ENCODE measurements at regions not wholly inside any gene's neighbourhood (a gene's known extent, or its start where the extent isn't known, plus 50 kb on each side); places are given as distances from the start of the nearest gene placed in this dataset.
A peak's percentile ranks its signal among the peaks of the same experiment; 100 is the strongest.
"Not testable (repeated sequence)": the region's sequence is repeated elsewhere in the genome, so short reads cannot be mapped to it uniquely, and the experiment has no call there.

- DNase-seq: no peak
Measured at GRCh38 chr1:240722788-240723187, 110.8 kb upstream of the GREM2 start.

DNA sequence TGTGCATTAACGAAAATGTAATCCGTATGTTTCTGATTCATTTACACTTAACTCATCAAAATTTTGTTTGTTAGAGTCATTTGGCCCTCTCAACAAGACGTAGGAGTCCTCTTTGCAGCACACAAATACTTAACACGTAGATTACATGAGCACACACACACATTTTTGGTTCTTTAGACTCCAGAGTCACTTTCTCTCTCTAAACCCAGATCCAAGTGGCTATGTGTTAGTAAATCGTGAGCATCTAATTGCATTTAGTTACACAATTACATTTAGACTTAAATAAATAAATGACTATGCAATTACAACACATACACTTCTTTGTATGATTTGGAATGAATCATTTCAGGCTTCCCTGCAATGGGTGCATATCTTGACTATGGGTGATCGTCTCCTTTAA lies 109.0 kb upstream of the GREM2 start:
- DNase-seq: no peak

- DNase-seq: no peak
Measured at GRCh38 chr1:240719953-240720700, 108.2 kb upstream of the GREM2 start.

DNA sequence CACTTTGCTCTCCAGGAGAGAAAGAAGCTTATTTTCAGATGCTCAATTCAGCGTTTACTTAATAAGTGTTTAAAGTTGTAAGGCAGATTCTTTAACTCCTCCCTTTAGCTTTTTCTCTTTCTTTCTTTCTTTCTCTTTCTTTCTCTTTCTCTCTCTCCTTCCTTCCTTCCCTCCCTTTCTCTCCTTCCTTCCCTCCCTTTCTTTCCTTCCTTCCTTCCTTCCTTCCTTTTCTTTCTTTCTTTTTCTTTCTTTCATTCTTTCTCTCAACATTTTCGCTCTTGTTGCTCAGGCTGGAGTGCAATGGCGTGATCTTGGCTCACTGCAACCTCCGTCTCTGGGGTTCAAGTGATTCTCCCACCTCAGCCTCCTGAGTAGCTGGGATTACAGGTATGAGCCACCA lies 104.6 kb upstream of the GREM2 start:
- DNase-seq: not testable (repeated sequence)

GRCh38 chr1:240714568-240715292 lies 102.8 kb upstream of the GREM2 start:
- DNase-seq: no peak

DNA sequence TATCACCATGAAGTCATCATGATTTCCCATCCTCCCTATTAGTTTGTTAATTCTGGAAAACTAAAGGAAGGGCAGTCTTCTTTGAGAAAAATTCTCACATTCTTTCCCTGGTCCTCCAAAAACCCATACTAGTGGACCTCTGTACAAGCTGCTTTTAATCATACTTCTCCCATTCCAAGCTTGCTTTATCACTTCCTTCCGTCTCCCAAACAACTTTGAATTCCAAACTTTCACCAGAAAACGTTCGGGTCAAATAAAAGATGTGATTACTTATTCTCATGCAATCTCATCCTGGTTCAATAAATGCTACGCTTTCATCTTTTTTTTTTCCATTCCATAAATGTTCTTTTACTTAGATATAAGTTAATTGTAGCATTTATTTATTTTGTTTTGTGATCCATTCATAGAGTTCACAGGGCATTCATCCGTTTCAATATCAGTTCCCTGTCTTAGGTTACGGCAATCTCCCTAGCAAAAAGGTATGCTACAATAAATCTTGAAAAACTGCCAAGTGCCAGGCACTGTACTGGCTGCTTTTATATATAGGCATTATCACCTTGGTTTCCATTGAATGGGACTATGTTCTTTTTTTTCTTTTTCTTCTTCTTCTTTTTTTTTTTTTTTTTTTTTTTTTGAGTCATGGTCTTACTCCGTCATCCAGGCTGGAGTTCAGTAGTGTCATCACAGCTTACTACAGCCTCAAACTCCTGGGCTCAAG lies 100.2 kb upstream of the GREM2 start:
- no peak for DNase-seq

DNA sequence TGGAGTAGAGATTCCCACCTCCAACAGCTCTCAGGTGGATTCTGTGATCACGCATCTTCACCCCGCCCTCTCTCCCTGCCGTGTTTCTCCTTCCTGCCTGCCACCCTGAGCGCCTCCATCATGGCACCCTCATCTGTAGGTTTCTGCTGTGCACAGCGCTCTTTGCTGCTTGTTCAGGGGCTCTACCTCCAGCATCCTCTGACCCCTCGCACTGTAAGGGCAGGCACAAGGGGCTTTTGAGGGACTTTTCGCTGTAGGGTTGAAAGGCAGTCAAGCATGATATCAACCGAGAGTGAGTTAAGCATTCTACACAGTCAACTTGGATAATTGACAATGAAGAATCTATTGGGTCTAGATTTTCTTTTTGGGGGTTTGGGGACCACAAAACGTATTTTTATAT lies 99.1 kb upstream of the GREM2 start:
- DNase-seq: no peak

- no peak for DNase-seq
Measured at GRCh38 chr1:240709676-240710075, 97.7 kb upstream of the GREM2 start.

DNA sequence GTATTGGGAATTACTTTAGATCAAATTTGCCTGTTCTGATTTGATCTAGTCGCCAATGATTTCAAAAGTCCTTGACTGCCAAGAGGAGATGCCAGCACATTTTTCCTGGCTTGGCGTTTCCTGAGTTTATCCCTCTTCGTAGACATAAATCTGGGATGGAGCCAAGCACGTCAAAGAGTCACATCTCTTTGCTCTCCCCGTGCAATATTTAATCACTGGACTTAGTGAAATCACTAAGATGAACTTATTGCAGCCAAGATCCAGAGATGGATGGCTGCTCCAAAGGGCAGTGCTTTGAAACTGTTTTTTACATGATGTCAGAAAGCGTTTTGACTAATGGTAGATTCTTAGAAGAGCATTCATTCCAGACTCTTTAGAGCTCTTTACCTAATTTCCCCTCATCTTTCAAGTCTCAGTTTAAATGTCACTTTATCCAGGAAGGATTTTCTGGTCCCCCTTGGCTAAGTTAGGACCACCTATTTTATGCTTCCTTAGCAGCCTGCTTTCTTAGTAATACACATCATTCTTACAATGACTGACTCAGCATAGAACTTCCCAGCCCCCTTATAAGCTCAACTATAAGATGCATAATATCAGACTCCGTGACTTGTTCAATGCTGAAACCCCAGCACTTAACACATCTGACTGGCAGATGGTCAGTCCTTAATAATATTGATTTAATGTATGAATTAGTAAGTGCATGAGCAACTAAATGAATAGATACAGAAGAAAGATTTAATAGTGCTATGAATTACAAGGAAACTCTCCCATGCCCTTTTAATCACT lies 94.4 kb upstream of the GREM2 start:
- peak; percentile 32 for DNase-seq

DNA sequence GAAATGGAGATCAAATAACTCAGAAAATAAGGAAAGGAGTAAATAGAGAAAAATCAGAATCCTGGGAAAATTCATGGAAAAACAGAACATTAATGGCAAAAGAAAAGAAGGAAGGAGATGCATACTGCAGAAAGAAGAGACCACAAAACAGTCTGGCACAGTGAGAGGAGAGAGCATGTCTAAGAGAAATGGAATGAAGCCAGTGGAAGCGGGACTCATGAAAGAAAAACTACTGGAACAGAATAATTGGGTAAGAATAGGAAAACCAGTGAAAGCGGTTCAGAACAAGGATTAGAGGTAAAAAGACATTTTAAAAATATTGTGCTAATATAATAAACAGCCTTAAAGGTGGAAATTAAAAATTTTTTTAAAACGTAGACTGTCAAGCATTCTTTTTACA lies 93.6 kb upstream of the GREM2 start:
- DNase-seq: no peak

DNA sequence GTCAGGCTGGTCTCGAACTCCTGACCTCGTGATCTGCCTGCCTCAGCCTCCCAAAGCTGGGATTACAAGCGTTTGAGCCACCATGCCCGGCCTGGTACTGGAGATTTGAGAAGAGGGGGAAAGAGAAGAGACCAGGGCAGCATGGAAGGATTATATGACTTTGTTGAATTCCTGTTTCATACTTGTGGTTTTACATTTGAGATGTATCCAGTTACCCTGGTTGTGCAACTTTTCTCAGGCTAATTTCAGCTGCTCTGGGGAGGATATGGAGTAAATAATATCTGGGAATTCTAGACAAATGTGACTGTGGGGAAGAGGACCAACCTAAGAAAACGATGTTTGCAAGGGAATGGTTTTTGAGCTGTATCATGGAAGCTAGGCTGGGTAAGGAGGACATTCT lies 89.5 kb upstream of the GREM2 start:
- no peak for DNase-seq

DNA sequence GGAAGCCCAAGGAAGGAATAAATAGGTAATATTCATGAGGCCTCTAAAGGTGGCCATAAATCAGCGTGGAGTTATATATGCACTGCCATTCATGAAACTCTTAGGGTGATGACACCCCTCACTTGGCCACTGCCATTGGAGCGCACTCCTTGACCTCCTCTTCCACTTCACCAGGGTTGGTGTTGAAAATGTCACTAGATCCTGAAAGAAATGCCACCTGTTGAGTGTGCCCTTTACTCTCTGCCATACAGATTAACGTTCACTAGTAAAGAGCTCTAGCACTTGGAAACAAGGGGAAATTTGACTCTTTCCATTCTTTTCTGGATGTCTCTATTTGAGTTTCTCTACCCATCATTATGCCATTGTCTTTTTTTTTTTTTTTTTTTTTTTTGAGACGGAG lies 83.5 kb upstream of the GREM2 start:
- no peak for DNase-seq

DNA sequence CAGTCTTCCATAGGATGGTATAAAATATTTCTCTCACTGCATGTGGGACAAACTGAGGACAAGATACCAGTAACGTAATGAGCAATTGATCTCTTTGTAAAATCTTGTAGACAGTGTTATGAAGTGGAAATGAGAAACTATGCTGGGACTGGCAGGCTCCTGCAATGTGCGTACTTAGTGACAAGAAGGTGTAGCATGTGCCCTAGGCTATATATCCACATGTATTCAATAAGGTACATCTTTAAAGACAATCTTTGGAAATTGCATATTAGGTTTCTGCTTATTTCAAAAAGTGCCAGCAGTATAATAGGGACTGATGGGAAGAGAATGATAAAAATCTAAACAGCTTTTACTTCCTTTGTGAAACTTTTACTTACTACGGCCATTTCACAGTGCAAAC lies 81.9 kb upstream of the GREM2 start:
- no peak for DNase-seq

- no peak for DNase-seq
Measured at GRCh38 chr1:240693036-240693435, 81.1 kb upstream of the GREM2 start.

GRCh38 chr1:240691909-240692705 lies 80.2 kb upstream of the GREM2 start:
- DNase-seq: peak; percentile 69

GRCh38 chr1:240691501-240691900 lies 79.5 kb upstream of the GREM2 start:
- DNase-seq: no peak

- DNase-seq: no peak
Measured at GRCh38 chr1:240687820-240688219, 75.9 kb upstream of the GREM2 start.

DNA sequence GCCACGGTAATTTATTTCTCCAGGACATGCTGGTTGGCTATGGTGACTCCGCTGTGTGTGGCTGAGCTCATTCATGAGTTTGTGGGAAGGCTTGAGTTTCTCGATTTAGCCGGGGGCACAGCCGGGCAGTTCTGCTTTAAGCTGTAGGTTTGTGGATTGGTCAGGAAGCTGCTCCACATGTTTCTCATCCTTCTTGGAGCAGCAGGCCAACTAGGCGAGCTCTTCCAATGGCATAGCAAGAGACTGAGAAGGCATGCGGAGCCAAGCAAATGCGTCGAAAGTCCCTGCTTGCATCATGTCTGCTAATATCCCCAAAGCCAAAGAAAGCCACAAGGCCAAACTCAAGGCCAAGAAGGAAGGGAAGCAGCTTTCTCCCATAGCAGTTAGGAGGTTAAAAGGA lies 71.6 kb upstream of the GREM2 start:
- DNase-seq: peak; percentile 41

- no peak for DNase-seq
Measured at GRCh38 chr1:240682859-240683242, 70.9 kb upstream of the GREM2 start.

GRCh38 chr1:240682166-240682858 lies 70.4 kb upstream of the GREM2 start:
- no peak for DNase-seq

DNA sequence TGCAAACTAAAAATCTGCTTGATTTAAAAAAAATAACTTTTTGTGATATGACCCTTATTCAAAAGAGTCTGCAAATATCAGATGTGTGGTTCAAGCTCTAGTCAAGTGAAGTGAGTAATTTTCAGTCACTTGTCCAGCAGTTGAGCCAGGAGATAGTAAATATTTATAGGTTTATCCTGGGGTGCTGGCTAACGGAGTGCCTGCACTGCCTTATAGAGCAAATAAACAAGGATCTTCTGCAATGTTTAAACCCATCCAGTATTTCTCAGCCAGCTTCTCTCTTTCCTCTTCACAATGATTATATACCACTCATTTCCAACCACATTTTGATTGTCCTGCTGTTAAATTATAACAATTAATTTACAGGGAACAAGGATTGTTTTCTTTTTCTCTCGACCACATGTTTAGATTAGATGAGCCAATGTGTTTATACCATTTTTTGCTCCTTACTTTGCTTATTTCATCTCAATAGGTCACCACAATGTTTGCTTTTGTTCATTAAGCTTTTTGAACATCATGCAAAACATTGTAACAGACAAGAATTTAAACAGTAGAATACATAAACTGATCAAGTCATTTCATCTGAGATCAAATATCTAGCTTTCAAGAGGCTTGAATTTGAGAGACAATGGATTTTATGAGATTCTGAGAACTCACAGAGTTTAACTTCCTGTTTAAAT lies 60.3 kb upstream of the GREM2 start:
- DNase-seq: no peak
